ENCODE measurements at regions not wholly inside any gene's neighbourhood (a gene's known extent, or its start where the extent isn't known, plus 50 kb on each side); places are given as distances from the start of the nearest gene placed in this dataset.

GRCh38 chr4:107098401-107098800, 62.3 kb upstream of the DKK2 start:
- TF ChIP-seq POLR2AphosphoS5 (IDR thresholded peaks at IDR 0.05; ENCODE audit: low read depth, low read length) (no peak), REST (IDR thresholded peaks at IDR 0.05; ENCODE audit: insufficient read depth in 1 of 2, low read depth in 2 of 2, low read length in 2 of 2) (no peak), TAF1 (IDR thresholded peaks at IDR 0.05; ENCODE audit: borderline replicate concordance, insufficient read depth, low read length) (no peak), SIN3A (IDR thresholded peaks at IDR 0.05; ENCODE audit: borderline replicate concordance, insufficient read depth, low read length) (no peak), FOXP2 (optimal IDR thresholded peaks at IDR 0.05; ENCODE audit: borderline replicate concordance, extremely low read depth, extremely low read length, insufficient read depth) (no peak)

All from PFSK-1 (cell line).